Endothelial cell of umbilical vein (primary cell): ENCODE measurements at regions not wholly inside any gene's neighbourhood (a gene's known extent, or its start where the extent isn't known, plus 50 kb on each side); places are given as distances from the start of the nearest gene placed in this dataset.

Experiments used
- EZH2 ChIP-seq: IDR thresholded peaks from 2 replicates; pipeline ENCODE4 v1.6.1; 2012; ENCODE audit warnings: borderline replicate concordance, low read depth, mild to moderate bottlenecking, moderate library complexity, low read length, inconsistent platforms; ENCODE audit not compliant: severe bottlenecking
- JUN ChIP-seq: IDR thresholded peaks from 2 replicates; pipeline ENCODE4 v1.6.1; 2011; ENCODE audit warnings: borderline replicate concordance, low read depth; ENCODE audit not compliant: insufficient read length, insufficient read depth

DNA sequence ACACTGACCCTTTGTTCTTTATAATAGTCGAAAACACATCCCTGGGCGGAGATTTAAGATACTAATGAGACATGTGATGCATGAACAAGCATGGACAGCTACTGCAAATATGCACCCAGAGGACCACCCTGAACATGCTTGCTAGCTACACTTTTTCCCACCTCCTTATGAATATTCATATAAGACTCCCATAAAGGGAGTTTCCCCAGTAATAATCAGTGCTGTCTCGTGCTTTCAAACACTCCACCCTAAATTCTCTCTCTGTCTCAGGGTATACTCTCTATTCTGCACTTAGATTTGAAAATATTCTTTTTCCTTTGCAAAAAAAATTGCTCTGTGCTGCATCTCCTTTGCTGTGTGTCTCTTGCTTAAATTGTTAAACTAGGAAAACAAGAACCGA lies 64.4 kb upstream of the CT45A1 start:
- no peak for TF ChIP-seq JUN
- no peak for TF ChIP-seq EZH2
